PFSK-1 (cell line): ENCODE measurements at regions not wholly inside any gene's neighbourhood (a gene's known extent, or its start where the extent isn't known, plus 50 kb on each side); places are given as distances from the start of the nearest gene placed in this dataset.

Experiments
- FOXP2 ChIP-seq: optimal IDR thresholded peaks from 2 replicates; pipeline ENCODE3; 2011; ENCODE audit warnings: borderline replicate concordance, control low read depth, inconsistent platforms; ENCODE audit not compliant: insufficient read depth; ENCODE audit errors: extremely low read length, extremely low read depth
- POLR2AphosphoS5 ChIP-seq: IDR thresholded peaks from 2 replicates; pipeline ENCODE4 v1.6.1; 2012; ENCODE audit warnings: low read depth, mild to moderate bottlenecking, control low read depth, low read length, moderate library complexity
- SIN3A ChIP-seq: IDR thresholded peaks from 2 replicates; pipeline ENCODE4 v1.6.1; 2012; ENCODE audit warnings: mild to moderate bottlenecking, low read length, moderate library complexity, borderline replicate concordance; ENCODE audit not compliant: insufficient read depth
- TAF1 ChIP-seq: IDR thresholded peaks from 2 replicates; pipeline ENCODE4 v1.6.1; 2012; ENCODE audit warnings: low read length, control low read depth, borderline replicate concordance; ENCODE audit not compliant: insufficient read depth
- TF ChIP-seq, protein P1 (sequence below), 2 experiments: IDR thresholded peaks; 2 replicates each; pipeline versions ENCODE4 v1.6.1 to v1.8.0; 2011 to 2012; ENCODE audit warnings: low read depth in 2 of 2, low read length in 2 of 2, control low read depth in 1 of 2, inconsistent platforms in 1 of 2, mild to moderate bottlenecking in 1 of 2, moderate library complexity in 1 of 2; ENCODE audit not compliant: insufficient read depth in 1 of 2

DNA sequence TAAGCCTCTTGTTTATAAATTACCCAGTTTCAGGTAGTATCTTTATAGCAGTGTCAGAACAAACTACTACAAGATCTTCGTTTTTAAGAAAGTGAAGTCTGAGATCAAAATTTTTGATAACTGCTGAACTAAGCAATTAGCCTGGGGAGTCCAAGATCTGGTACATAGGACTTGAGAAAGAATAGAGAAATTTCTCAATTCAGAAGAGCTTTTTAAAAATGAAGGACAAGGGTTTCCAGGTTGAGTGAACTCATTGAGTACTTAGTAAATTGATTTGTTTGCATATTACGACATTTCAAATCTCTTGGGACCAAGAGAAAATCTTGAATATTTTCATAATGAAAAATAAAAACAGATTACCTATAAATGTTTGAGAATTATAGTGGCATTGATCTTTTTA, 386.6 kb upstream of the THRB start:
- TF ChIP-seq, protein P1, sequence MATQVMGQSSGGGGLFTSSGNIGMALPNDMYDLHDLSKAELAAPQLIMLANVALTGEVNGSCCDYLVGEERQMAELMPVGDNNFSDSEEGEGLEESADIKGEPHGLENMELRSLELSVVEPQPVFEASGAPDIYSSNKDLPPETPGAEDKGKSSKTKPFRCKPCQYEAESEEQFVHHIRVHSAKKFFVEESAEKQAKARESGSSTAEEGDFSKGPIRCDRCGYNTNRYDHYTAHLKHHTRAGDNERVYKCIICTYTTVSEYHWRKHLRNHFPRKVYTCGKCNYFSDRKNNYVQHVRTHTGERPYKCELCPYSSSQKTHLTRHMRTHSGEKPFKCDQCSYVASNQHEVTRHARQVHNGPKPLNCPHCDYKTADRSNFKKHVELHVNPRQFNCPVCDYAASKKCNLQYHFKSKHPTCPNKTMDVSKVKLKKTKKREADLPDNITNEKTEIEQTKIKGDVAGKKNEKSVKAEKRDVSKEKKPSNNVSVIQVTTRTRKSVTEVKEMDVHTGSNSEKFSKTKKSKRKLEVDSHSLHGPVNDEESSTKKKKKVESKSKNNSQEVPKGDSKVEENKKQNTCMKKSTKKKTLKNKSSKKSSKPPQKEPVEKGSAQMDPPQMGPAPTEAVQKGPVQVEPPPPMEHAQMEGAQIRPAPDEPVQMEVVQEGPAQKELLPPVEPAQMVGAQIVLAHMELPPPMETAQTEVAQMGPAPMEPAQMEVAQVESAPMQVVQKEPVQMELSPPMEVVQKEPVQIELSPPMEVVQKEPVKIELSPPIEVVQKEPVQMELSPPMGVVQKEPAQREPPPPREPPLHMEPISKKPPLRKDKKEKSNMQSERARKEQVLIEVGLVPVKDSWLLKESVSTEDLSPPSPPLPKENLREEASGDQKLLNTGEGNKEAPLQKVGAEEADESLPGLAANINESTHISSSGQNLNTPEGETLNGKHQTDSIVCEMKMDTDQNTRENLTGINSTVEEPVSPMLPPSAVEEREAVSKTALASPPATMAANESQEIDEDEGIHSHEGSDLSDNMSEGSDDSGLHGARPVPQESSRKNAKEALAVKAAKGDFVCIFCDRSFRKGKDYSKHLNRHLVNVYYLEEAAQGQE (IDR thresholded peaks at IDR 0.05; ENCODE audit: insufficient read depth in 1 of 2, low read depth in 2 of 2, low read length in 2 of 2) = no peak
- TF ChIP-seq POLR2AphosphoS5 = no peak
- no peak for TF ChIP-seq TAF1
- no peak for TF ChIP-seq SIN3A
- no peak for TF ChIP-seq FOXP2

DNA sequence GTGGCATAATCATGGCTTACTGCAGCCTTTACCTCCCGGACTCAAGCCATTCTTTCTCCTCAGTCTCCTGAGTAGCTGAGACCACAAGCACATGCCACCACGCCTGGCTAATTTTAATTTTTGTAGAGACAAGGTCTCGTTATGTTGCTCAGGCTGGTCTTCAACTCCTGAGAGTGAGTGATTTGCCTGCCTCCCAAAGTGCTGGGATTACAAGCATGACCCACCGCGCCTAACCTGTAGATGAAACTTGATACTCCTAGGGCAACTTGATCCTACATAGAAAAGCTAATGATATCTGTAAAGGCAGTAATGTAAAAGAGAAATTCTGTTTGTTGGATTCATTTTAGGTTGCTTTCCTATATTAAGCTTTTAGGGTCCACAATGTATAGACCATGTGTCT, 391.9 kb upstream of the THRB start:
- no peak for TF ChIP-seq SIN3A
- TF ChIP-seq TAF1 = no peak
- TF ChIP-seq POLR2AphosphoS5 = no peak
- TF ChIP-seq, protein P1 (IDR thresholded peaks at IDR 0.05; ENCODE audit: insufficient read depth in 1 of 2, low read depth in 2 of 2, low read length in 2 of 2) = no peak
- no peak for TF ChIP-seq FOXP2

DNA sequence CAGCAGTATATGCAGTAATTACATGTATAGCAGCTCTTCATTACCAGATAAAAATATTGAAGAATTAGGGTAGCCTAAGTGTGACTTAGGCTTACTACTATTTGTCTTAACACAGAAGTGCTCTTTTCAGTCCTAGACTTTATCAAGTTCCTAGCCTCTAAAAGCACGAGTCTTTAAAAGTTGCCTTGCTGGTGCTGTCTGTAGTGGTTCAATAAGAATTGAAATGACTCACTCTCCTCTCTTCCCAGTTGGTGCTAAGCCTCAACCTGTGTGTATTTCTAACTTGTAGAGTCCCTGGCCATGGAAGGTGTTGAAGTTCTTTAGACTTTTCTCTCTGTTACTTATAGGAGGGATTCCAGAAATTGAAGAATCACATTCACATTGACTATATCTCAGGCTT, 395.4 kb upstream of the THRB start:
- TF ChIP-seq, protein P1 (IDR thresholded peaks at IDR 0.05; ENCODE audit: insufficient read depth in 1 of 2, low read depth in 2 of 2, low read length in 2 of 2) = no peak

DNA sequence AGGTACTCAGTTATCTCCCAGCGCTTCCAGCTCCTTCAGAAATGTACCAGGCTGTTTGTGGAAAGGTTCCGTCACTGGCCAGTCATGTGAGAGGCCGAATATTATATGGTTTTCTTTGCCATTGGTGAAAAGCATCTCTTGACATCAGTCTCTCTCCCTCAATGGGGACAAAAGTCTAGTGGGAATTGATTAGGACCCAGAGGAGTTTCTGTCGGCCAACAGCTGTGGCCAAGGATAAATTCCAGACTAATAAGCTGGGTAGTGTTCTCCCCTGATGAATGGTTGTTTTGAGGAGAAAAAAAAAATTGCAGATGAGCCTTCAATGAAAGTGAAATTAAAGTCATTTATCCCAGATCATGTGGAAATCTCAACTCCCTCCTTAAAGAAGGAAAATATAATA, 404.7 kb upstream of the THRB start:
- TF ChIP-seq, protein P1 (IDR thresholded peaks at IDR 0.05; ENCODE audit: insufficient read depth in 1 of 2, low read depth in 2 of 2, low read length in 2 of 2) = no peak
- no peak for TF ChIP-seq TAF1
- TF ChIP-seq POLR2AphosphoS5 = no peak
- TF ChIP-seq FOXP2 = no peak
- no peak for TF ChIP-seq SIN3A

DNA sequence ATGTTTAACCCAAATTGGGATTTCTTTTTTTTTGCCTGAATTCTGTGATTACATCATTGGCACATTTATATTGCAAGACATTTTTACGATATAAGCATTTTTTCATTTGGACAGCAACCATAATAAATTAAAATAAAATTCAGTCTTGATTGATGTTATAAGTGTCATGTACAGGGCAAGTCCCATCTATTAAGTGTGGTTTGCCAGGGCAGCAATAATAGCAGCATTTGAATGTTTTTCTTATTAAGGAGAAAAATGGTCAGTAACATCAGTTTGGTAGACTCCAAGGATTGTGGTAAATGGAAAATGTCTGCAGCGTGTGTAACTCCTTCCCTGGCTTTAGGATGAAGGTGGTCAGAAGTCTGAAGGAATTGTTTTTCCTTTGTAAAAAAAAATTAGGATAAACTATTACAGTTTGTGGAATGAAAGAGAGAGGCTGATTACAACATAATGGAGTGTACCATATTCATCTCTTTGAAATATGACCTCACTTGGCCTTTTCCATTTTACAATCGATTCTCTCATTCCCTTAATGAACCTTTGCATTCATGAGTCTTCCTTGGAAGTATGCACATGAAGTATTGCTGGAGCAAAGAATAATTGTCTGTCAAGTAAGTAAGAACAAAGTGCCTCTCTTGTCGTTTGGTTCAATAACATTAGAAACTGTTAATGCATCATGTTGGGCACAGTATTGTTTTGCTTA, 405.4 kb upstream of the THRB start:
- TF ChIP-seq, protein P1 (IDR thresholded peaks at IDR 0.05; ENCODE audit: insufficient read depth in 1 of 2, low read depth in 2 of 2, low read length in 2 of 2) = no peak
